Aorta (tissue), 5 donors: ENCODE measurements at regions not wholly inside any gene's neighbourhood (a gene's known extent, or its start where the extent isn't known, plus 50 kb on each side); places are given as distances from the start of the nearest gene placed in this dataset.

Experiments
- ATAC-seq: fragments of 200-7000 bp; cut with Tn5 transposase; one replicate; pipeline ENCODE4 v1.9.1; 2022; ENCODE audit warnings: moderate library complexity; ENCODE audit not compliant: low FRiP score
- DNase-seq, 2 donors: peaks; one replicate each; pipeline ENCODE4 v3.0.0-alpha.2; 2020
- H3K27ac ChIP-seq, 2 donors: one replicate each; pipeline ENCODE4 v1.5.1; 2013; ENCODE audit warnings: low read length in 2 of 2, mild to moderate bottlenecking in 2 of 2, moderate library complexity in 2 of 2, control low read depth in 1 of 2, inconsistent platforms in 1 of 2, low read depth in 1 of 2
- H3K27me3 ChIP-seq, 2 donors: one replicate each; pipeline ENCODE4 v1.6.1; 2013; ENCODE audit warnings: control low read depth in 1 of 2, low read length in 1 of 2, mild to moderate bottlenecking in 1 of 2, moderate library complexity in 1 of 2; ENCODE audit not compliant: insufficient read depth in 2 of 2, control insufficient read depth in 1 of 2
- H3K36me3 ChIP-seq, 2 donors: one replicate each; pipeline ENCODE4 v1.6.1; 2013; ENCODE audit warnings: control low read depth in 1 of 2, low read length in 1 of 2, mild to moderate bottlenecking in 1 of 2; ENCODE audit not compliant: insufficient read depth in 2 of 2, control insufficient read depth in 1 of 2
- H3K4me1 ChIP-seq, 2 donors: one replicate each; pipeline ENCODE4 v1.6.1; 2013; ENCODE audit warnings: low read length in 2 of 2, control low read depth in 1 of 2, mild to moderate bottlenecking in 1 of 2, moderate library complexity in 1 of 2; ENCODE audit not compliant: insufficient read depth in 2 of 2, control insufficient read depth in 1 of 2
- H3K4me3 ChIP-seq, 2 donors: one replicate each; pipeline ENCODE4 v1.5.1; 2013; ENCODE audit warnings: low read length in 2 of 2, control low read depth in 1 of 2, mild to moderate bottlenecking in 1 of 2
- H3K9me3 ChIP-seq: one replicate; pipeline ENCODE4 v1.6.1; 2013; ENCODE audit warnings: mild to moderate bottlenecking, low read length; ENCODE audit not compliant: control insufficient read depth
- WGBS, 2 donors: extraction: QIAGEN DNeasy Blood & Tissue Kit; methylation state at CpG; one replicate each; pipeline ENCODE4 v1.1.7; 2013; 5-methylcytosine and 5-hydroxymethylcytosine counted together
- intact Hi-C, 2 donors: fragments of 100-400 bp; cut with DNase I; formaldehyde crosslinking; loops; one replicate each; pipeline versions ENCODE4 v1.14.2 to v1.15.0; 2022
- donor health status: healthy with polysubstance abuse.
- donor health status: Bipolar disorder and iron deficiency.
- donor health status: DM: no; HTN: no; CAD: no.
- donor health status: DM: no; HTN: no; CAD: no.
- donor health status: DM: yes; HTN: yes; CAD: no.

- Histone ChIP-seq H3K36me3 (no peaks in the 10 kb centered on the region), H3K9me3 (no peaks in the 10 kb centered on the region), H3K4me3 (no peak overlapping the region), H3K27me3 (no peaks in the 10 kb centered on the region), H3K4me1 (no peaks in the 10 kb centered on the region), H3K27ac (no peak overlapping the region)
- no peak for ATAC-seq
- DNase-seq = no peak
- 0% methylated on average over 1 of the region's 1 CpG for WGBS, 2 donors
- intact Hi-C loops = no loop called here
These were observed 470.6 kb downstream of the LMO7 start for GRCh38 chr13:76106763-76107162.

GRCh38 chr13:76094645-76095044, 458.5 kb downstream of the LMO7 start:
- Histone ChIP-seq H3K27me3 (no peaks in the 10 kb centered on the region), H3K27ac (no peak overlapping the region), H3K4me3 (no peak overlapping the region), H3K9me3 (no peaks in the 10 kb centered on the region), H3K36me3 (no peaks in the 10 kb centered on the region), H3K4me1 (no peaks in the 10 kb centered on the region)
- WGBS, 2 donors = 90 to 93% methylated on average over 3 of the region's 3 CpGs
- DNase-seq (no peak), ATAC-seq (no peak)
- intact Hi-C loops = no loop called here

GRCh38 chr13:76091076-76091475, 454.9 kb downstream of the LMO7 start:
- Histone ChIP-seq H3K27ac (no peak overlapping the region), H3K27me3 (no peaks in the 10 kb centered on the region), H3K4me3 (no peak overlapping the region), H3K9me3 (peaks cover 1% of the 10 kb centered on the region), H3K4me1 (no peaks in the 10 kb centered on the region), H3K36me3 (no peaks in the 10 kb centered on the region)
- 46 to 51% methylated on average over 4 of the region's 4 CpGs for WGBS, 2 donors
- intact Hi-C loops = no loop called here
- DNase-seq (no peak), ATAC-seq (no peak)

- Histone ChIP-seq H3K4me3 (no peak overlapping the region), H3K27me3 (no peaks in the 10 kb centered on the region), H3K36me3 (no peaks in the 10 kb centered on the region), H3K27ac (no peak overlapping the region), H3K4me1 (no peaks in the 10 kb centered on the region), H3K9me3 (peaks cover 1% of the 10 kb centered on the region)
- ATAC-seq (no peak), DNase-seq (no peak)
- 100% methylated on average over 1 of the region's 1 CpG for WGBS, 2 donors
- intact Hi-C loops = no loop called here
These were observed 450.6 kb downstream of the LMO7 start for GRCh38 chr13:76086729-76087128.

- no peak overlapping the region for H3K27ac ChIP-seq
- peaks cover 2% of the 10 kb centered on the region for H3K9me3 ChIP-seq
- WGBS, 2 donors = 85 to 94% methylated on average over 3 of the region's 3 CpGs
- no peaks in the 10 kb centered on the region for H3K27me3 ChIP-seq
- H3K4me3 ChIP-seq = no peak overlapping the region
- intact Hi-C loops = no loop called here
- ATAC-seq = no peak
- no peaks in the 10 kb centered on the region for H3K4me1 ChIP-seq
- no peak for DNase-seq
- no peaks in the 10 kb centered on the region for H3K36me3 ChIP-seq
These were observed 431.7 kb downstream of the LMO7 start for GRCh38 chr13:76067850-76068249.

GRCh38 chr13:76053181-76053580, 417.1 kb downstream of the LMO7 start:
- no peaks in the 10 kb centered on the region for H3K27me3 ChIP-seq
- ATAC-seq (no peak), DNase-seq (no peak)
- H3K36me3 ChIP-seq = no peaks in the 10 kb centered on the region
- intact Hi-C loops = no loop called here
- no peak overlapping the region for H3K27ac ChIP-seq
- peaks cover 0 to 2% of the 10 kb centered on the region in 2 donors for H3K4me1 ChIP-seq
- H3K9me3 ChIP-seq = no peaks in the 10 kb centered on the region
- WGBS, 2 donors = 94 to 100% methylated on average over 1 of the region's 1 CpG
- H3K4me3 ChIP-seq = no peak overlapping the region

- Histone ChIP-seq H3K4me3 (no peak overlapping the region), H3K27ac (no peak overlapping the region), H3K36me3 (no peaks in the 10 kb centered on the region), H3K4me1 (peaks cover 0 to 2% of the 10 kb centered on the region in 2 donors), H3K27me3 (no peaks in the 10 kb centered on the region), H3K9me3 (no peaks in the 10 kb centered on the region)
- ATAC-seq (no peak), DNase-seq (no peak)
- WGBS, 2 donors = 12 to 13% methylated on average over 1 of the region's 1 CpG
- intact Hi-C loops = no loop called here
These were observed 413.2 kb downstream of the LMO7 start for GRCh38 chr13:76049376-76049746.

GRCh38 chr13:76048675-76049375, 412.7 kb downstream of the LMO7 start:
- 52 to 57% methylated on average over 3 of the region's 3 CpGs for WGBS, 2 donors
- ATAC-seq = no peak
- intact Hi-C loops = no loop called here

GRCh38 chr13:76048131-76048530, 412.0 kb downstream of the LMO7 start:
- Histone ChIP-seq H3K27me3 (no peaks in the 10 kb centered on the region), H3K27ac (no peak overlapping the region), H3K36me3 (no peaks in the 10 kb centered on the region), H3K4me1 (peaks cover 0 to under 1% of the 10 kb centered on the region in 2 donors), H3K4me3 (no peak overlapping the region), H3K9me3 (no peaks in the 10 kb centered on the region)
- 95% methylated on average over 3 of the region's 3 CpGs for WGBS, 2 donors
- ATAC-seq (no peak), DNase-seq (no peak)
- intact Hi-C loops = no loop called here

More at GRCh38 chr13:76048675-76049375, 412.7 kb downstream of the LMO7 start:
- Histone ChIP-seq H3K4me1 (peaks cover 0 to 2% of the 10 kb centered on the region in 2 donors), H3K27ac (no peak overlapping the region), H3K27me3 (no peaks in the 10 kb centered on the region), H3K9me3 (no peaks in the 10 kb centered on the region), H3K4me3 (no peak overlapping the region), H3K36me3 (no peaks in the 10 kb centered on the region)
- no peak for DNase-seq
